Tibial artery (tissue), 4 donors: ENCODE measurements at regions not wholly inside any gene's neighbourhood (a gene's known extent, or its start where the extent isn't known, plus 50 kb on each side); places are given as distances from the start of the nearest gene placed in this dataset.
"Not testable (repeated sequence)": the region's sequence is repeated elsewhere in the genome, so short reads cannot be mapped to it uniquely, and the experiment has no call there.

Source experiments
- DNase-seq, 2 donors: peaks; one replicate each; pipeline ENCODE4 v3.0.0-alpha.2; 2019
- H3K27ac ChIP-seq, 2 donors: fragments of 200-600 bp; sonication (generic) in 1 of 2; 1 replicate in 1 of 2; 2 replicates in 1 of 2; pipeline ENCODE4 v1.5.1; 2018 to 2019; ENCODE audit warnings: mild to moderate bottlenecking in 1 of 2
- H3K27me3 ChIP-seq, 2 donors: fragments of 200-600 bp; sonication (generic) in 1 of 2; one replicate each; pipeline versions ENCODE4 v1.5.1 to v1.6.0; 2016 to 2019
- H3K36me3 ChIP-seq, 3 donors: fragments of 200-600 bp; sonication (generic) in 2 of 3; one replicate each; pipeline ENCODE4 v1.5.1; 2016 to 2019; ENCODE audit warnings: mild to moderate bottlenecking in 2 of 3
- H3K4me1 ChIP-seq, 4 donors: fragments of 200-600 bp; sonication (generic) in 2 of 4; 1 replicate in 3 of 4; 2 replicates in 1 of 4; pipeline ENCODE4 v1.5.1; 2016 to 2019
- H3K4me3 ChIP-seq, 2 donors: fragments of 200-600 bp; sonication (generic) in 1 of 2; 1 replicate in 1 of 2; 2 replicates in 1 of 2; pipeline ENCODE4 v1.5.1; 2018 to 2019; ENCODE audit warnings: mild to moderate bottlenecking in 2 of 2
- H3K9me3 ChIP-seq, 3 donors: fragments of 200-600 bp; sonication (generic) in 1 of 3; one replicate each; pipeline ENCODE4 v1.5.1; 2016 to 2019
- intact Hi-C: fragments of 100-400 bp; cut with DNase I; formaldehyde crosslinking; loops from one replicate; pipeline ENCODE4 v1.15.0; 2023; ENCODE audit warnings: low total_unique reads
- TF ChIP-seq, protein P1 (sequence below), 2 experiments: fragments of 200-600 bp in 1 of 2; fragments of 450-650 bp in 1 of 2; IDR thresholded peaks; one replicate each; pipeline ENCODE4 v1.5.1; 2017 to 2019; ENCODE audit warnings: antibody characterized with exemption in 2 of 2, mild to moderate bottlenecking in 1 of 2, moderate library complexity in 1 of 2

DNA sequence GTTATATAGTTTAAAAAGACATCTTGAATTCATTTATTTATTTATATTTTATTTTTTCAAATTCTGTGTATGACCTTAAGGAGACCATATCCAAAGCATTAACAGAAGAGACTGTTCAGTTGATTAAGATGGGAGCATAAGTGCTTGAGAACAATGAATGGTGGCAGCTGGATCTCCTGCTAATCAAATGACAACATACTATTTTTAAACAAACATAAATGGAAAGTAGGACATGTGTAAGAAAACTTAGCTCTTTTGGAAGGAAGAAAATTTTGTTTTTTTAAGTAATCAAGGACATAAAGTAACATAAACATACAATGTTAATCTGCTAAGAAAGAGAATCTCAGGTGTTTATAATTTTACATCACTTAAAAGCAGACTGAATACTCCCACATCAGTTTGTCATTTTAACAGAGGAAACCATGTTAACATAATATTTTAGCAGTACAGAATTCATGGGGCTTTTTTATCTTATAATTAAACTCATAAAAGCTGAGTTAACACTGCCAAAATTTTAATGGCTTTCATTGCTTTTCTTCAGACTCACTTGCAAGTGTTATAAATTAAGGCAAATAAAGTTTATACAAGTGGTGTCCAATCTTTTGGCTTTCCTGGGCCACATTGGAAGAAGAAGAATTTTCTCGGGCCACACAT, 95.1 kb downstream of the MAD2L1 start:
- no peak for DNase-seq
- Histone ChIP-seq H3K4me3 (no peak overlapping the region), H3K9me3 (no peaks in the 10 kb centered on the region), H3K36me3 (no peaks in the 10 kb centered on the region), H3K27me3 (no peaks in the 10 kb centered on the region), H3K4me1 (no peaks in the 10 kb centered on the region), H3K27ac (no peak overlapping the region)
- TF ChIP-seq, protein P1, sequence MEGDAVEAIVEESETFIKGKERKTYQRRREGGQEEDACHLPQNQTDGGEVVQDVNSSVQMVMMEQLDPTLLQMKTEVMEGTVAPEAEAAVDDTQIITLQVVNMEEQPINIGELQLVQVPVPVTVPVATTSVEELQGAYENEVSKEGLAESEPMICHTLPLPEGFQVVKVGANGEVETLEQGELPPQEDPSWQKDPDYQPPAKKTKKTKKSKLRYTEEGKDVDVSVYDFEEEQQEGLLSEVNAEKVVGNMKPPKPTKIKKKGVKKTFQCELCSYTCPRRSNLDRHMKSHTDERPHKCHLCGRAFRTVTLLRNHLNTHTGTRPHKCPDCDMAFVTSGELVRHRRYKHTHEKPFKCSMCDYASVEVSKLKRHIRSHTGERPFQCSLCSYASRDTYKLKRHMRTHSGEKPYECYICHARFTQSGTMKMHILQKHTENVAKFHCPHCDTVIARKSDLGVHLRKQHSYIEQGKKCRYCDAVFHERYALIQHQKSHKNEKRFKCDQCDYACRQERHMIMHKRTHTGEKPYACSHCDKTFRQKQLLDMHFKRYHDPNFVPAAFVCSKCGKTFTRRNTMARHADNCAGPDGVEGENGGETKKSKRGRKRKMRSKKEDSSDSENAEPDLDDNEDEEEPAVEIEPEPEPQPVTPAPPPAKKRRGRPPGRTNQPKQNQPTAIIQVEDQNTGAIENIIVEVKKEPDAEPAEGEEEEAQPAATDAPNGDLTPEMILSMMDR (IDR thresholded peaks at IDR 0.05), result no peak
- intact Hi-C loops, result no loop called here

DNA sequence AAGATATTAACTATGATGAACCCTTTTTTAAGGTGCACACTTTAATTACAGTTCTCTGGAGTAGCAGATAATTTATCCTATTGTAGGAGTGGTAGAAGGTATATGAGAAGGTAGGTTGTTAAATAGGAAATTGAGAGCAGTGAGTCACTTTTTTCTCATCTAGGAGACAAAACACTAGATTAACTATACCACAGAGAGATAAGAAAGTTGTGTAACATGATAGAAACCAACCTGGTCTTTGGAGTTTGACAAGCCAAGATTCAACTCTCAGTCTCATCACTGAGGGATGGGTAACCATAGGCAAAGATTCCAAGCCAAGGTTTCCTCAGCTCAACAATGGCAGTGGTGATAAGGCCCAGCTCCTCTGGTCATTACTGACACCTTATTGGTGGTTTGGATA, 104.0 kb downstream of the MAD2L1 start:
- Histone ChIP-seq H3K27me3 (no peaks in the 10 kb centered on the region), H3K4me3 (no peak overlapping the region), H3K4me1 (no peaks in the 10 kb centered on the region), H3K27ac (no peak overlapping the region), H3K9me3 (no peaks in the 10 kb centered on the region), H3K36me3 (no peaks in the 10 kb centered on the region)
- DNase-seq, result no peak
- TF ChIP-seq, protein P1 (IDR thresholded peaks at IDR 0.05), result no peak
- intact Hi-C loops, result no loop called here

GRCh38 chr4:119958983-119959382, 107.7 kb downstream of the MAD2L1 start:
- peaks cover 0 to 8% (median 0%) of the 10 kb centered on the region in 3 donors for H3K9me3 ChIP-seq
- intact Hi-C loops, result no loop called here
- H3K4me3 ChIP-seq, result no peak overlapping the region
- TF ChIP-seq, protein P1 (IDR thresholded peaks at IDR 0.05), result no peak
- H3K27ac ChIP-seq, result no peak overlapping the region
- no peaks in the 10 kb centered on the region for H3K36me3 ChIP-seq
- no peak for DNase-seq
- no peaks in the 10 kb centered on the region for H3K27me3 ChIP-seq
- H3K4me1 ChIP-seq, result no peaks in the 10 kb centered on the region

DNA sequence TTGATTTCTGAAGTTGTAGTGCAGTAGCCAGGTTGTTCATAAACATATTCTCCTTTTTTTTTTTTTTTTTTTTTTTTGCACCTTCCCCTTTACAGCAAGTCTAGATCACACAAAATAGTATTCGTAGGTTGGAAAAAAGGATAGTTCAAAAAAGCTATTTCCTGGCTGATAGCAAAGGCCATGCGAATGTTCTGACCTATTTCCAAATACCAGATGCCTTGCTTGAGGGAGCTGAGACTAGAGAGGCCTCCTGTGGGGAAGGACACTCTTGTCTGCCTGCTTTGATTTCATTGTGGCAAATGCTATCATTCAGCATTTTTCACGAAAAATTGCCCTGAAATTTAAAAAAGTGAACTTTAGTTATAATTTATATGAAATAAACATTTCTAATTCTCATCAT, 111.4 kb downstream of the MAD2L1 start:
- no peaks in the 10 kb centered on the region for H3K27me3 ChIP-seq
- H3K36me3 ChIP-seq, result no peaks in the 10 kb centered on the region
- no peaks in the 10 kb centered on the region for H3K4me1 ChIP-seq
- H3K27ac ChIP-seq, result no peak overlapping the region
- no peak overlapping the region for H3K4me3 ChIP-seq
- intact Hi-C loops, result no loop called here
- peaks cover 0 to 8% (median 0%) of the 10 kb centered on the region in 3 donors for H3K9me3 ChIP-seq
- TF ChIP-seq, protein P1 (IDR thresholded peaks at IDR 0.05), result no peak
- DNase-seq, result no peak

DNA sequence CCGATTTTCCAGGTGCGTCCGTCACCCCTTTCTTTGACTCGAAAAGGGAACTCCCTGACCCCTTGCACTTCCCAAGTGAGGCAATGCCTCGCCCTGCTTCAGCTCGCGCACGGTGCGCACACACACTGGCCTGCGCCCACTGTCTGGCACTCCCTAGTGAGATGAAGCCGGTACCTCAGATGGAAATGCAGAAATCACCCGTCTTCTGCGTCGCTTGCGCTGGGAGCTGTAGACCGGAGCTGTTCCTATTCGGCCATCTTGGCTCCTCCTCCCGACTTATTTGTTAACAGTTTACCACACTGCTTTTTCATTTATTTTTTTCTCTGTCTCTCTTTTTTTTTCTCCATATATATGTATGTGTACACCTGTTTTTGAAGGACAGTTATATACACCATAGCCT, 112.2 kb downstream of the MAD2L1 start:
- H3K4me3 ChIP-seq, H3K4me1 ChIP-seq, DNase-seq, H3K27ac ChIP-seq, H3K27me3 ChIP-seq, H3K36me3 ChIP-seq, H3K9me3 ChIP-seq, intact Hi-C loops: not testable (repeated sequence)

GRCh38 chr4:119946359-119946758, 120.3 kb downstream of the MAD2L1 start:
- no peak for DNase-seq

More at GRCh38 chr4:119946359-119946758, 120.3 kb downstream of the MAD2L1 start:
- intact Hi-C loops, result no loop called here
- no peak overlapping the region for H3K4me3 ChIP-seq
- TF ChIP-seq, protein P1 (IDR thresholded peaks at IDR 0.05), result no peak
- H3K27me3 ChIP-seq, result no peaks in the 10 kb centered on the region
- no peaks in the 10 kb centered on the region for H3K9me3 ChIP-seq
- no peak overlapping the region for H3K27ac ChIP-seq
- no peaks in the 10 kb centered on the region for H3K36me3 ChIP-seq
- no peaks in the 10 kb centered on the region for H3K4me1 ChIP-seq
